Heart left ventricle (tissue), 16 donors: ENCODE measurements at regions not wholly inside any gene's neighbourhood (a gene's known extent, or its start where the extent isn't known, plus 50 kb on each side); places are given as distances from the start of the nearest gene placed in this dataset.

ENCODE experiments used
- ATAC-seq, 4 donors: fragments of 200-7000 bp; cut with Tn5 transposase; one replicate each; pipeline ENCODE4 v1.9.1; 2020 to 2022; ENCODE audit warnings: moderate library complexity in 4 of 4, mild to moderate bottlenecking in 3 of 4, moderate number of reproducible peaks in 1 of 4
- DNase-seq, 5 donors: peaks; one replicate each; pipeline ENCODE4 v3.0.0-alpha.2; 2020
- H3K27ac ChIP-seq, 12 donors: fragments of 200-600 bp; sonication (generic) in 4 of 12; one replicate each; pipeline versions ENCODE4 v1.5.0 to v1.8.0; 2016 to 2022; ENCODE audit warnings: mild to moderate bottlenecking in 2 of 12
- H3K27me3 ChIP-seq, 9 donors: fragments of 200-600 bp; sonication (generic) in 2 of 9; one replicate each; pipeline versions ENCODE4 v1.5.1 to v1.8.0; 2016 to 2022; ENCODE audit warnings: mild to moderate bottlenecking in 3 of 9
- H3K36me3 ChIP-seq, 9 donors: fragments of 200-600 bp; sonication (generic) in 2 of 9; one replicate each; pipeline versions ENCODE4 v1.5.0 to v1.8.0; 2018 to 2022; ENCODE audit warnings: mild to moderate bottlenecking in 2 of 9
- H3K4me1 ChIP-seq, 12 donors: fragments of 200-600 bp; sonication (generic) in 4 of 12; one replicate each; pipeline versions ENCODE4 v1.5.0 to v1.8.0; 2016 to 2022; ENCODE audit warnings: mild to moderate bottlenecking in 3 of 12
- H3K4me3 ChIP-seq, 12 donors: fragments of 200-600 bp; sonication (generic) in 4 of 12; one replicate each; pipeline versions ENCODE4 v1.5.0 to v1.8.0; 2017 to 2022; ENCODE audit warnings: mild to moderate bottlenecking in 9 of 12, moderate library complexity in 4 of 12
- H3K9me3 ChIP-seq, 12 donors: fragments of 200-600 bp; sonication (generic) in 4 of 12; one replicate each; pipeline versions ENCODE4 v1.5.0 to v1.8.0; 2016 to 2022; ENCODE audit warnings: mild to moderate bottlenecking in 1 of 12
- CTCF ChIP-seq, 12 donors: fragments of 200-600 bp; sonication (generic) in 4 of 12; IDR thresholded peaks; one replicate each; pipeline versions ENCODE4 v1.5.0 to v1.8.0; 2018 to 2022; ENCODE audit warnings: antibody characterized with exemption in 12 of 12, mild to moderate bottlenecking in 5 of 12
- POLR2A ChIP-seq, 2 donors: fragments of 450-650 bp; IDR thresholded peaks; one replicate each; pipeline ENCODE4 v1.6.1; 2017; ENCODE audit warnings: antibody characterized with exemption in 2 of 2, mild to moderate bottlenecking in 2 of 2, moderate library complexity in 2 of 2
- WGBS, 4 donors: extraction: QIAGEN DNeasy Blood & Tissue Kit in 2 of 4; methylation state at CpG; one replicate each; pipeline versions ENCODE4 v1.1.5 to v1.1.7; 2013 to 2018; 5-methylcytosine and 5-hydroxymethylcytosine counted together
- intact Hi-C, 10 donors: fragments of 100-400 bp; cut with DNase I; formaldehyde crosslinking; loops; one replicate each; pipeline versions ENCODE4 v1.11.1 to v1.14.2; 2022
- donor health status: ischemic (EF 13 %, LVEDD 7.1; RV severe dilation, severe dysfunction).
- donor health status: healthy with polysubstance abuse.
- donor health status: DM: no; HTN: yes; CAD: no.
- donor health status: DM: no; HTN: no; CAD: no.
- donor health status: ischemic (EF 25% LVEDD 6.9; RV normal size, moderate dysfunction).
- donor health status: ischemic (EF 25% LVEDD 5.7; RV mildly dilated, moderate dysfunction).
- donor health status: healthy.
- donor health status: DM: yes; HTN: yes; CAD: no.
- donor health status: ischemic (EF 35%, LVEDD 5.7; RV mildly dilated, moderate dysfunction).
- donor health status: nonischemic (EF 11% LVEDD 7.7; RV severe dilation, severe dysfunction).
- donor health status: DM: yes; HTN: yes; CAD: no.
- donor health status: PGD.
- donor health status: ischemic (EF 29% LVEDD 5.4; RV normal size, mild dysfunction).
- donor health status: nonischemic (EF 23%, LVEDD 6.1; RV moderate dilation, normal function).

- TF ChIP-seq CTCF (IDR thresholded peaks at IDR 0.05) (peak; percentile 51 to 78 (median 62)), POLR2A (IDR thresholded peaks at IDR 0.05) (no peak)
- Histone ChIP-seq H3K4me3 (no peak overlapping the region), H3K27me3 (no peaks in the 10 kb centered on the region), H3K4me1 (peaks cover 16 to 100% (median 85%) of the 10 kb centered on the region in 12 donors), H3K27ac (peak overlapping the region in 11 of 12 donors; percentile 38 to 89 (median 76)), H3K36me3 (no peaks in the 10 kb centered on the region), H3K9me3 (no peaks in the 10 kb centered on the region)
- intact Hi-C loops = loop anchor here in 9 of 10 donors (1.0 to 10.0 kb wide), 9 partner anchors 76 to 219 kb away; partner anchors contain the start of gene MAP4K3 (in 5 of the 9)
- WGBS, 4 donors = 16 to 37% (median 25%) methylated on average over 2 of the region's 2 CpGs
- ATAC-seq (peak; percentile 36 to 77 (median 76)), DNase-seq (peak in 4 of 5 donors; percentile 62 to 77 (median 70))
Observed at GRCh38 chr2:39513641-39514094, 76.6 kb upstream of the MAP4K3 start.

- ATAC-seq (no peak), DNase-seq (no peak)
- intact Hi-C loops = loop anchor here (1.0 to 10.0 kb wide), 9 partner anchors 77 to 217 kb away; partner anchors contain the start of gene MAP4K3 (in 5 of the 10)
- H3K9me3 ChIP-seq = no peaks in the 10 kb centered on the region
- peak overlapping the region; percentile 6 to 89 (median 76) for H3K27ac ChIP-seq
- H3K4me1 ChIP-seq = peaks cover 16 to 90% (median 76%) of the 10 kb centered on the region in 12 donors
- no peaks in the 10 kb centered on the region for H3K36me3 ChIP-seq
- TF ChIP-seq CTCF (IDR thresholded peaks at IDR 0.05) (no peak), POLR2A (IDR thresholded peaks at IDR 0.05) (no peak)
- no peaks in the 10 kb centered on the region for H3K27me3 ChIP-seq
- 84 to 89% (median 87%) methylated on average over 5 of the region's 5 CpGs for WGBS, 4 donors
- no peak overlapping the region for H3K4me3 ChIP-seq
Observed at GRCh38 chr2:39514825-39515224, 77.7 kb upstream of the MAP4K3 start.

- ATAC-seq = no peak
- 54 to 63% (median 59%) methylated on average over 9 of the region's 9 CpGs for WGBS, 4 donors
- no peak for DNase-seq
- H3K4me1 ChIP-seq = peaks cover 16 to 85% (median 72%) of the 10 kb centered on the region in 12 donors
- H3K27ac ChIP-seq = peak overlapping the region in 11 of 12 donors; percentile 53 to 89 (median 76)
- no peaks in the 10 kb centered on the region for H3K36me3 ChIP-seq
- TF ChIP-seq CTCF (IDR thresholded peaks at IDR 0.05) (no peak), POLR2A (IDR thresholded peaks at IDR 0.05) (no peak)
- intact Hi-C loops = loop anchor here in 6 of 10 donors (2.0 to 10.0 kb wide), 4 partner anchors 77 to 182 kb away; no protein-coding TSS in a partner anchor
- H3K4me3 ChIP-seq = no peak overlapping the region
- H3K9me3 ChIP-seq = no peaks in the 10 kb centered on the region
- H3K27me3 ChIP-seq = no peaks in the 10 kb centered on the region
Observed at GRCh38 chr2:39515273-39515896, 78.3 kb upstream of the MAP4K3 start.

- Histone ChIP-seq H3K27ac (peak overlapping the region; percentile 53 to 89 (median 76)), H3K27me3 (no peaks in the 10 kb centered on the region), H3K36me3 (no peaks in the 10 kb centered on the region), H3K4me1 (peaks cover 16 to 79% (median 71%) of the 10 kb centered on the region in 12 donors), H3K4me3 (no peak overlapping the region), H3K9me3 (no peaks in the 10 kb centered on the region)
- intact Hi-C loops = loop anchor here in 9 of 10 donors (2.0 to 10.0 kb wide), 4 partner anchors 76 to 181 kb away; no protein-coding TSS in a partner anchor
- WGBS, 4 donors = 72 to 83% (median 77%) methylated on average over 6 of the region's 6 CpGs
- ATAC-seq (no peak), DNase-seq (no peak)
- TF ChIP-seq POLR2A (IDR thresholded peaks at IDR 0.05) = no peak
- no peak for TF ChIP-seq CTCF (IDR thresholded peaks at IDR 0.05)
Observed at GRCh38 chr2:39515897-39516346, 78.8 kb upstream of the MAP4K3 start.
